ENCODE measurements at regions not wholly inside any gene's neighbourhood (a gene's known extent, or its start where the extent isn't known, plus 50 kb on each side); places are given as distances from the start of the nearest gene placed in this dataset.

- H3K4me3 ChIP-seq (ENCODE audit: low read depth, low read length) = no peak overlapping the region
- no peak for TF ChIP-seq CTCF (conservative IDR thresholded peaks at IDR 0.05; ENCODE audit: low read depth, low read length)
- DNase-seq (ENCODE audit: low read depth) = no peak
These were observed 382.9 kb downstream of the BRD1 start for GRCh38 chr22:49444781-49445180.

- DNase-seq (ENCODE audit: low read depth) = no peak
- TF ChIP-seq CTCF (conservative IDR thresholded peaks at IDR 0.05; ENCODE audit: low read depth, low read length) = no peak
- no peak overlapping the region for H3K4me3 ChIP-seq (ENCODE audit: low read depth, low read length)
These were observed 386.7 kb downstream of the BRD1 start for GRCh38 chr22:49440931-49441330.

GRCh38 chr22:49439373-49439772 is 388.3 kb downstream of the BRD1 start:
- no peak overlapping the region for H3K4me3 ChIP-seq (ENCODE audit: low read depth, low read length)
- DNase-seq (ENCODE audit: low read depth) = no peak
- TF ChIP-seq CTCF (conservative IDR thresholded peaks at IDR 0.05; ENCODE audit: low read depth, low read length) = no peak

- no peak for TF ChIP-seq CTCF (conservative IDR thresholded peaks at IDR 0.05; ENCODE audit: low read depth, low read length)
- H3K4me3 ChIP-seq (ENCODE audit: low read depth, low read length) = no peak overlapping the region
- no peak for DNase-seq (ENCODE audit: low read depth)
These were observed 389.7 kb downstream of the BRD1 start for GRCh38 chr22:49437956-49438355.

- no peak overlapping the region for H3K4me3 ChIP-seq (ENCODE audit: low read depth, low read length)
- no peak for TF ChIP-seq CTCF (conservative IDR thresholded peaks at IDR 0.05; ENCODE audit: low read depth, low read length)
- no peak for DNase-seq (ENCODE audit: low read depth)
These were observed 390.3 kb downstream of the BRD1 start for GRCh38 chr22:49437356-49437755.

GRCh38 chr22:49436056-49436455 is 391.6 kb downstream of the BRD1 start:
- H3K4me3 ChIP-seq (ENCODE audit: low read depth, low read length) = no peak overlapping the region
- no peak for DNase-seq (ENCODE audit: low read depth)
- no peak for TF ChIP-seq CTCF (conservative IDR thresholded peaks at IDR 0.05; ENCODE audit: low read depth, low read length)

- no peak overlapping the region for H3K4me3 ChIP-seq (ENCODE audit: low read depth, low read length)
- no peak for TF ChIP-seq CTCF (conservative IDR thresholded peaks at IDR 0.05; ENCODE audit: low read depth, low read length)
- DNase-seq (ENCODE audit: low read depth) = no peak
These were observed 392.1 kb downstream of the BRD1 start for GRCh38 chr22:49435596-49435995.
